GM18951 (cell line): ENCODE measurements at regions not wholly inside any gene's neighbourhood (a gene's known extent, or its start where the extent isn't known, plus 50 kb on each side); places are given as distances from the start of the nearest gene placed in this dataset.

ENCODE experiments used
- POLR2A ChIP-seq: IDR thresholded peaks from 4 replicates; pipeline ENCODE4 v1.6.1; 2011; ENCODE audit warnings: mild to moderate bottlenecking; ENCODE audit not compliant: insufficient read length, insufficient read depth; ENCODE audit errors: extremely low read depth
- in situ Hi-C: fragments of 300-500 bp; cut with MboI; formaldehyde crosslinking; loops from one replicate; pipeline ENCODE4 v1.12.0; 2022; ENCODE audit warnings: low sequenced_read_pairs, mixed read lengths, inconsistent platforms; ENCODE audit not compliant: unreplicated experiment

DNA sequence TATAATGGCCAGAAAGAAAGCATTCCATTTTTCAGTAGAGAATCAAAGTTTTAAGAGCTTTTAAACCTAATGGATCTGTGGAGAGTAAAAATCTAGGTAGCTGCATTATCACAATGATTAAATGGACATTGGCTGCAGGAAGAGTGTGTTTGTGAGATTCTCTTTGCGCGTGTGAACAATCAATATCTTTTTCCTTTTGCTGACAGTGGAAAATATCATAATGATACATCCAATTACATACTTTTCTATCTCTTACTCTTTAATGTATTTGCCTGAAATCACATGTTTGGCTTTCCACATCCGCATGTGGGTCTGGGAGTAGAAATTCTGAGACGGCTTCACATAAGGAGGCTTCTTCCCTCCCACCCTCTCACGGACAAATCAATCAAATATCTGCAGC, 69.8 kb upstream of the DUSP22 start:
- TF ChIP-seq POLR2A = peak; percentile 4
- in situ Hi-C loops = loop anchor here (10.0 kb wide), 1 partner anchor 172 kb away; the partner anchor contains the start of gene IRF4

DNA sequence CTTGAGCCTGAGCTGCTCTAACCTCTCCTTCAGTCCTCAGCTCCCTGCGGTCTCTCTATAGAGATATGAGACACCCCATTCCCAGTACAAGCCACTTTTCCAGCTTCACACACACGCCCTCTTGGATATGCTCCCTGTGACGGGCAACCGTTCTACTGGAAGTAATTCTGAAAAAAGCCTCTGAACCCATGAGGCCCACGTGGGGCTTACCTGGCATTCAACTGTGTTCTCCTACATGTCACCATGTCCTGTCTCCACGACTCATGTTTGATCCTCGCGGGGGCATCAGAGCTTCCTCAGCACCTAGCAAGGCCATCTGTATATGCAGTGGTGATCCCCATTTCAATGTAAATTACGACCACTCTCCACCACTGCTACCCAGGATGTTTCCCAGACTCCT, 69.2 kb upstream of the DUSP22 start:
- no peak for TF ChIP-seq POLR2A
- in situ Hi-C loops = loop anchor here (10.0 kb wide), 1 partner anchor 172 kb away; the partner anchor contains the start of gene IRF4

DNA sequence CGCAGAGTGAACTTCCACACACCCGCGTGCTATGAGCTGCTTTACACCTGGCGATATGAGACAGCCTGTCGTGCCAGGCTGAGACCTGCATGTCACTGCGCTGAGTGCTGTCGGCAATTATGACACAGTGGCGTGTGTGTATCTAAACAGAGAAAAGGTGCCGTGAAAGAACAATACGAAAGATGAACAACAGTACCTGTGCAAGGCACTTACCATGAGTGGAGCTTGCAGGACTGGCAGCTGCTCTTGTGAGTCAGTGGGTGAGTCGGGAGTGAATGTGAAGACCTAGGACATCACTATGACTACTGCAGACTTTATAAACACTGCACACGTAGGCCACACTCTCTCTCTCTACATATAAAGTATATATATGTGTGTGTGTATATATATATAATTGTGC, 68.5 kb upstream of the DUSP22 start:
- in situ Hi-C loops = loop anchor here (10.0 kb wide), 1 partner anchor 171 kb away; the partner anchor contains the start of gene IRF4
- no peak for TF ChIP-seq POLR2A

DNA sequence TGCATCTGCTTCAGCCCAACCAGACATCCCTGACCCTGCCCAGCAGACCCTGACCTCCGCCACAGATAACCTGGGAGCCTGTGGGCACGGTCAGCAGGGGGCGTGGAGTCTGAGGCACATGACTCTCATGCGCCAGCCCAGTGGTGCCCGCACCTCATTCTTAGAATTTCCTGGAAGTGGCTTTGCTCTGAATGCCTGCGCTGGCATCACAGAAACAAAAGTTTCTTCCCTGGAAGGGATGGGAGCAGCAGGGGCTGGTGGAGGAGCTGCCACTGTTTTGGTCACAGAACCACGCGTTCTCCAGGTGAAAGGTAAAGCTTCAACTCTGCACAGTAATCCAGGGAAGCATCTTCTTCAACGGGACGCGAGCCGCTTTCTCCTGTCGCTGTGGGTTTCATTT, 67.9 kb upstream of the DUSP22 start:
- in situ Hi-C loops = loop anchor here (10.0 kb wide), 1 partner anchor 170 kb away; the partner anchor contains the start of gene IRF4
- no peak for TF ChIP-seq POLR2A

DNA sequence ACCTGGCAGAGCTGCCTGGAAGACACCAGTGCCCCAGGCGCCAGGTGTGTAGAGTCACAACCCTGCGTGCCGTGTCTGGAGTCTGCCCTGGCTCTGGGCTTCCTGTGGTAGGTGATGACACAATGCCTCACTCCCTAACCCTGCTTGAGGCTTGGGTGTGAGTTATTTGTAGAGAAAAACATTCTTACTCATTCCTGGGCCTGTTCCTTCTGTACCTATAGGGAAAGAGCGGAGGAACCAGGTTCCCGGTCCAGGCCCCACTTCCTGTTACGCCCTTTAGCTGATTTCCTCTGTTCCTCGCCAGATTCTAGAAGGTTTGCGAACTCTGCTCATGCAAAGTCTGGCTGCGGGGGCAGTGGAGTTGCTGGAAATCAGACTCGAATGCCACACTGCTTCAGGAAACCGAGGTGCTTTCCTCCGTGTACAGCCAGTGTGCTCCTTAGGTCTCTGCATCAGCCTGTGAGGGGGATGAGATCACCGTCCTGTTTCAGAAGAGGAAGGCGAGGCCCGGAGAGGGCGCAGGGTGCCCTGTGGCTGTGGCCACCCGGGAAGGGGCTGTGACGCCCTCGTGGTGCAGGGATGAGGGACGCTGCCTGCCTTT, 67.1 kb upstream of the DUSP22 start:
- in situ Hi-C loops = loop anchor here (5.0 to 10.0 kb wide), 2 partner anchors 33 to 170 kb away; partner anchors contain the start of gene IRF4
- TF ChIP-seq POLR2A = peak; percentile 39

DNA sequence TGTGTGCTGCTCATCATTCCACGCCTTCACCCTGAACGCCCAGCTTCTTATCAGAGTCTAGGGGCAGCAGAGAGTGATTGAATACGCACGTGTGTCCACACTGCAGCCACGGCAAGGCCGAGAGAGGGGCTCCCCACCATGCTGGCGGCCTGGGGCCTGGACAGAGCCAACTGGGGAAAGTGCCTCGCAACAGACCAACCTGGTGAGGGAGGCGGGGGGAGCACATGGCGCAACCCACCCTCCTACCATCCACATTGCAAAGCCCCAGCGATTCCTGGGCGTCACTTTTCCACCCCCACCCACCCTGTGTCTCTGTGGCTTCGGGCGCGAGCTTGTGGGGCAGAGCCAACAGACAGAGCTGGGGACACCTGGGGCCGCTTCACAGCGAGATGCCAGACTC, 66.4 kb upstream of the DUSP22 start:
- no peak for TF ChIP-seq POLR2A
- in situ Hi-C loops = loop anchor here (5.0 to 10.0 kb wide), 2 partner anchors 34 to 169 kb away; partner anchors contain the start of gene IRF4

DNA sequence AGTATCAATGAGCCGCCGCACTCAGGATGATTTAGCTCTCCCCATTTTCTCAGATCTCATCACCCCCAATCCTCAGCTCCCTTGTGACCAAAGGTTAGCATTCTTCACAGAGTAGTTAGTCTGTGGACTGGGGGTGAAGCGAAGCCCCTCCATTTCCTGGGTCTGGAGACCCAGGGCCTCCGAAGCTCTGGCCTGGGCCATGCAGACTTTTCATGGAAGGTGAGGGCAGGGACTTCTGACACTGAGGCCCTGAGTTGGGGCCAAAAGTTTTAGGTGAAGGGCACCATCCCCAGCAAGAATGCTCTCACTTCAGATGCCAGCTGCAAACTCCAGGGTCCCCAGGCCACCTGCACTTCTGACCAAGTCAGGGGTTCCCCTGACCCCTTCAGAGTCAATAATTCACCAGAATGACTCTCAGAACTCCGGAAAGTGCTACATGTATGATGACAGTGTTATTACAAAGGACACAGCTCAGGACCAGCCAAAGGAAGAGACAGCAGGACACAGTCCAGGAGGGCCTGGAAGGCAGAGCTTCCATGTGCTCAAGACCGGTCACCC, 65.7 kb upstream of the DUSP22 start:
- in situ Hi-C loops = loop anchor here (5.0 to 10.0 kb wide), 2 partner anchors 34 to 168 kb away; partner anchors contain the start of gene IRF4
- peak; percentile 20 for TF ChIP-seq POLR2A

DNA sequence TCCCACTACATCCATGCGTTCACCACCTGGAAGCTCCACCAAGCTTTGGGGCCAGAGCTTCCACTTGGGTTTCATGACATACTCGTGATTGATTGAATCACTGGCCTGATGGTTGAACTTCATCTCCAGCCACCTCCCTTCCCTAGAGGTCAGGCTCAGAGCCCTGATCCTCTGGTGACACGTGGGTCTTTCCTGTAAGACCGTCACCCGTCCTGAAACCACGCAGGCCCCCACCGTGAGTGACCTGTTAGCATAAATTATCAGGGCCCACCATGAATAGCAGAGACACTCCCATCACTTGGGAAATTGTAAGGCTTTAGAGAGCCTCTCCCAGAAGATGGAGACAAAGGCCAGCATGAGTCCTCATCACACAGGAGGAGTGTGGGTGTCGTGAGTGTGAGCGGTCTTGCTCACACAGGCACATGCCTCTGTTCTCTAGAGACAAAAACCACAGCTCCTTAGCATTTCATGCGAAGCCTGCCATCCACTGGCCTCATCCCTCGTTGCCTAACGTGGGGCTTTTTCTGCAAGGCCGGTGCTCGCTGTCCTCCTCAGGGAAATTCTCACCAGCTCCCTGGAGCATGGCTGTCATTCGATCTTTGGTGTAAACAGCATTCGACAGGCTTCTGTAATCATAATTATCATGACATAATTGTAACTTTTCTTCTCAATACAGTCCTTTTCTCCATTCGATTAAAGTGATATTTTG, 65.1 kb upstream of the DUSP22 start:
- in situ Hi-C loops = loop anchor here (5.0 to 10.0 kb wide), 2 partner anchors 35 to 168 kb away; partner anchors contain the start of gene IRF4
- TF ChIP-seq POLR2A = no peak

DNA sequence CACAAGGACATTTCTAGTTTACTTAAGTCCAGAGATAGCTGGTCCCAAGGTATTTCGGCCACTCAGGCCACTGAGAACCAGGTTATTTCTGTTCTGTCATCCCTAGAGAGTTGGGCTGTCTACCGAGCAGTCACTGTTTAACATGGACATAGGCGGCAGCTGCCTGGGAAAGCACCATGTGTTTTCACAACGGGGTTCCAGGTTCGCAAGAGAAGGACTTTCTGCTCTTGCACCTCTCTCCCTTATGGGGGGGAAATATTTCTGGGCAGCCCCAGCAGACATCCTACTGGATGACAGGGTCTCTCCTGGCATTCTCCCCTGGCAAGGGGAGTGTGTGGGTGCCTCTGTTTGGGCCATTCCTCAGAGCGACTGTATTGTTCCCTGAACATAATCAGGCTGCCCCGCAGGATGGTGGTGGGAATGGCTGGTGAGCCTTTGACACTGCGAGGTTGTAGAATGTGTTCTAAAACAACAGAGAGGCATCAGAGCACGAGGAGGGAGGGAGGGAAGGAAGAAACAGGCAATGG, 64.4 kb upstream of the DUSP22 start:
- no peak for TF ChIP-seq POLR2A

DNA sequence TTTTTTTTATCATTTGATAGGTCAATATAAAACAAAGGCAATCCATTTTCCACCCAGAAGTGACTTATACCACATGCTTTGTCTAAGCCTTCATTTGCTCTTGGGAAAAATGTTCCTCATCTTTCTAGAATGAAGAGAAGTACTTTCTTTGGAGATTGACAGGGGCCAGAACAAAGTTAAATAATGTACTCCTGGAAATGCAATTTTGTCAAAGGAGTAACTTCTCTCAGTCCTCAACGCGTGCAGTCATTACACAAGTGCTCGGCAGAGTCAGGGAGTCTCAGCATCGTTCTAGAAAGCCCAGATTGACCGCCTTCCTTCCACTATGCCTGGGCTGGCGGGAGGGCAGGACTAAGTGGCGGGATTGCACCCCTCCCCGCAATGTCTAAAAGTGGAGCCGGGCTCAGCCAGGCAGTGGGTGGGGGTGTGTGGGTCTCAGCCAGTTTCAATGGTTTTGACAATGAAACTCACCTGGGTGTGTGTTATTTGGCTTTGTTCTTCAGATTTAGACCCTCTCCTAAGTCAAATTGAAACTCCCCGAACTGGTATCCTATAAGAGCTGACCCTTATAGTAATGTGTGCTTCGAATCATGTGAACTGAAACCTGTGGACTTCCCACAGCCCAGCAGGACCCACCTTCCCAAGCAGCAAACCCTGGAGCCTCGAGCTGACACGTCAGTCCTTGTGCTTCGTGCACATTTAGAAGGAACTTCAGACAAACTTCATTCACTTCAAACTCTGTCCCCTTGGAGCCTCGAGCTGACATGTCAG, 63.2 kb upstream of the DUSP22 start:
- in situ Hi-C loops = loop anchor here (5.0 to 10.0 kb wide), 2 partner anchors 37 to 166 kb away; partner anchors contain the start of gene IRF4
- TF ChIP-seq POLR2A = peak; percentile 29

More for the DNA sequence above, 64.4 kb upstream of the DUSP22 start:
- in situ Hi-C loops = loop anchor here (5.0 to 10.0 kb wide), 2 partner anchors 36 to 167 kb away; partner anchors contain the start of gene IRF4

DNA sequence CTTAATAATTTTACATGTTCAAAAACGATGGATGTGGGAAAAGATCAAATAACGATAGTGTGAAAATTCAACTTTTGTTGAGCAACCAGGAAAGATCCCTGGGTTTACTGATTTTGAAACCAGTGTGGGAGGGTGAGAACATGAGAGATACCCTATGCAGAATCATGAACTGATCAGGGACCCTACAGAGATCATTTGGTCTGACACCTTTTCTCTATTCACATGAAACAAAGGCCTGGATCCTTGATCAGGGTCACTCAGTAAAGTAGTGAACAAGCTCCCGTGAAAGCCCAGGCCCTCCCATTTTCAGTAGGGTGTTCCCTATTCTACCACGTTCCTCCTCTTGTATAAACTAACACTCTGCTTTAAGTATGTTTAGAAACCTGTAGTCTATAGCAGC, 60.5 kb upstream of the DUSP22 start:
- in situ Hi-C loops = no loop called here
- no peak for TF ChIP-seq POLR2A

DNA sequence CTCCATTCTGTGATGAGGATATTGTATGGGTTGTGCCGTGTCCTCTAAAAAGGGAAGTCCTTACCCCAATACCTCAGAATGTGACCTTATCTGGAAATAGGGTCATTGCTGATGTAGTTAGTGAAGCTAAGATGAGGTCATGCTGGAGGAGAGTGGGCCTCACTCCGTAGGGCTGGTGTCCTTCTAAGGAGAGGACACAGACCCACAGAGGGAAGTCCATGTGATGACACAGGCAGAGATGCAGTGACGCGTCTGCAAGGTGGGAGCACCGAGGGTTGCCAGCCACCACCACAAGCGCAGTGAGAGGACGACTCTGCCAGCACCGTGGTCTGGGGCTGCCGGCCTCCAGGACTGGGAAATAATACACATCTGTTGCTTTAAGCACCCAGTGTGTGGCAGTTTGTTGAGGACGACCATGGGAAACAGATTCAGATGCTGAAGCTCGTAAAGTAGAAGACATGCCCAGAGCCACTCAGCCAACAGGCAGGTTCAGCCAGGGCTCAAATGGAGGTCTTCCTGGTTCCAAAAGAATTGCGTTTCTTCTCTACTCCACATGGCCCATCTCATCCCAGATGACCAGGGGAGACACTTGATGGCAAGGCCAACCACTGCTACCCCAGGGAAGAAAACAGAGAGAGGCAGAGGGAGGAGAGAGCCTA, 59.2 kb upstream of the DUSP22 start:
- no peak for TF ChIP-seq POLR2A
- in situ Hi-C loops = no loop called here
